Breast epithelium (tissue), 3 donors: ENCODE measurements at regions not wholly inside any gene's neighbourhood (a gene's known extent, or its start where the extent isn't known, plus 50 kb on each side); places are given as distances from the start of the nearest gene placed in this dataset.

Source experiments
- POLR2A ChIP-seq: fragments of 450-650 bp; IDR thresholded peaks from one replicate; pipeline ENCODE4 v1.6.1; 2016; ENCODE audit warnings: antibody characterized with exemption, mild to moderate bottlenecking, moderate library complexity
- POLR2AphosphoS5 ChIP-seq, 3 donors: sonication (generic); formaldehyde crosslinking; IDR thresholded peaks; one replicate each; pipeline ENCODE4 v1.6.1; 2017; ENCODE audit warnings: antibody characterized with exemption in 3 of 3
- TF ChIP-seq, protein P1 (sequence below), 3 donors: fragments of 450-650 bp; IDR thresholded peaks; one replicate each; pipeline ENCODE4 v1.5.1; 2016 to 2017; ENCODE audit warnings: antibody characterized with exemption in 3 of 3, mild to moderate bottlenecking in 3 of 3, moderate library complexity in 3 of 3

DNA sequence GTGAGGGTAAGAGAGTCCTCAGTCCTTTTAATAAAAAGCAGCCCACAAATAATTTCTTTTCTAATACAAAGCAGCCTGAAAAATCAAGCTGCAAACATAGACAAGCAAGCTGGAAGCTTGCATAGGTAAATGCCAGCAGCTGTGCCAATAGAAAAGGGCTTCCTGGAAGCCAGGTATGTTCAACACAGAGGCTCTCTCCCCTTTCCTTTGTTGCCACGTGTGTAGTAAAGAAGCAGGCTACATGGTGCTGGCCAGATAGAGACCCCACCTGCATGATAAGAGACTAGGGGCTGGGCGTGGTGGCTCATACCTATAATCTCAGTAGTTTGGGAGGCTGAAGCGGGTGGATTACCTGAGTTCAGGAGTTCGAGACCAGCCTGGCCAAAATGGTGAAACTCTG lies 50.1 kb upstream of the ERRFI1 start:
- TF ChIP-seq, protein P1, sequence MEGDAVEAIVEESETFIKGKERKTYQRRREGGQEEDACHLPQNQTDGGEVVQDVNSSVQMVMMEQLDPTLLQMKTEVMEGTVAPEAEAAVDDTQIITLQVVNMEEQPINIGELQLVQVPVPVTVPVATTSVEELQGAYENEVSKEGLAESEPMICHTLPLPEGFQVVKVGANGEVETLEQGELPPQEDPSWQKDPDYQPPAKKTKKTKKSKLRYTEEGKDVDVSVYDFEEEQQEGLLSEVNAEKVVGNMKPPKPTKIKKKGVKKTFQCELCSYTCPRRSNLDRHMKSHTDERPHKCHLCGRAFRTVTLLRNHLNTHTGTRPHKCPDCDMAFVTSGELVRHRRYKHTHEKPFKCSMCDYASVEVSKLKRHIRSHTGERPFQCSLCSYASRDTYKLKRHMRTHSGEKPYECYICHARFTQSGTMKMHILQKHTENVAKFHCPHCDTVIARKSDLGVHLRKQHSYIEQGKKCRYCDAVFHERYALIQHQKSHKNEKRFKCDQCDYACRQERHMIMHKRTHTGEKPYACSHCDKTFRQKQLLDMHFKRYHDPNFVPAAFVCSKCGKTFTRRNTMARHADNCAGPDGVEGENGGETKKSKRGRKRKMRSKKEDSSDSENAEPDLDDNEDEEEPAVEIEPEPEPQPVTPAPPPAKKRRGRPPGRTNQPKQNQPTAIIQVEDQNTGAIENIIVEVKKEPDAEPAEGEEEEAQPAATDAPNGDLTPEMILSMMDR (IDR thresholded peaks at IDR 0.05): no peak
- TF ChIP-seq POLR2A: no peak
- TF ChIP-seq POLR2AphosphoS5 (IDR thresholded peaks at IDR 0.05): no peak
